ENCODE measurements at regions not wholly inside any gene's neighbourhood (a gene's known extent, or its start where the extent isn't known, plus 50 kb on each side); places are given as distances from the start of the nearest gene placed in this dataset.

DNA sequence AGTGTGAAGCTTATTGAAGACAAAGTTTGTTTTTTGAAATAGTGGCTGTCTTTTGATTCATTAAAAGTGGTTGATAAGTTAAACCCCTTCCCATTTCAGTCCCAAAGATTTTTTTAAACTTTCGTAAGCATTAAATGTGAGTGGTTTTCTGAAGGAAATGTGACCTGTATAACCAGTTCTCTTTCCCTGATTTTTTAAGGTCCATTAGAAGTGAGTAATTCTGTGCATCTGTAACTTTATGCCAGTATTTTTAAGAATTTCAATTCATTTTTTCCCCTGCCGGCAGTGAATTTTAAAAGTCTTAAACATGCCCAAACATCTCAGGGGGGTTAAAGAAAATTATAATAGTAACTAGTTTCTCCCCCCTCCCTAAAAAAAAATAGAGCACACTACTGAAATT, 254.6 kb upstream of the SP8 start:
- TF ChIP-seq POLR2A (IDR thresholded peaks at IDR 0.05) (no peak), POLR2AphosphoS5 (IDR thresholded peaks at IDR 0.05) (no peak)
- TF ChIP-seq, protein P1, sequence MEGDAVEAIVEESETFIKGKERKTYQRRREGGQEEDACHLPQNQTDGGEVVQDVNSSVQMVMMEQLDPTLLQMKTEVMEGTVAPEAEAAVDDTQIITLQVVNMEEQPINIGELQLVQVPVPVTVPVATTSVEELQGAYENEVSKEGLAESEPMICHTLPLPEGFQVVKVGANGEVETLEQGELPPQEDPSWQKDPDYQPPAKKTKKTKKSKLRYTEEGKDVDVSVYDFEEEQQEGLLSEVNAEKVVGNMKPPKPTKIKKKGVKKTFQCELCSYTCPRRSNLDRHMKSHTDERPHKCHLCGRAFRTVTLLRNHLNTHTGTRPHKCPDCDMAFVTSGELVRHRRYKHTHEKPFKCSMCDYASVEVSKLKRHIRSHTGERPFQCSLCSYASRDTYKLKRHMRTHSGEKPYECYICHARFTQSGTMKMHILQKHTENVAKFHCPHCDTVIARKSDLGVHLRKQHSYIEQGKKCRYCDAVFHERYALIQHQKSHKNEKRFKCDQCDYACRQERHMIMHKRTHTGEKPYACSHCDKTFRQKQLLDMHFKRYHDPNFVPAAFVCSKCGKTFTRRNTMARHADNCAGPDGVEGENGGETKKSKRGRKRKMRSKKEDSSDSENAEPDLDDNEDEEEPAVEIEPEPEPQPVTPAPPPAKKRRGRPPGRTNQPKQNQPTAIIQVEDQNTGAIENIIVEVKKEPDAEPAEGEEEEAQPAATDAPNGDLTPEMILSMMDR (IDR thresholded peaks at IDR 0.05) = no peak
